ENCODE measurements at regions not wholly inside any gene's neighbourhood (a gene's known extent, or its start where the extent isn't known, plus 50 kb on each side); places are given as distances from the start of the nearest gene placed in this dataset.

GRCh38 chr6:19067165-19067564, 680.0 kb downstream of the RNF144B start:
- Histone ChIP-seq H3K36me3 (ENCODE audit: control insufficient read depth in 2 of 2, insufficient read depth in 2 of 2, low read length in 1 of 2) (no peaks in the 10 kb centered on the region), H3K27me3 (ENCODE audit: control insufficient read depth in 2 of 2, insufficient read depth in 1 of 2, low read length in 1 of 2) (no peaks in the 10 kb centered on the region), H3K4me3 (ENCODE audit: low read length in 2 of 2) (no peak overlapping the region), H3K4me1 (ENCODE audit: control insufficient read depth in 2 of 2, insufficient read depth in 2 of 2, low read length in 2 of 2) (no peaks in the 10 kb centered on the region), H3K27ac (ENCODE audit: low read depth in 1 of 2, low read length in 1 of 2) (no peak overlapping the region), H3K9me3 (ENCODE audit: control insufficient read depth in 2 of 2, insufficient read depth in 1 of 2, low read length in 1 of 2) (no peaks in the 10 kb centered on the region)
- no peak for DNase-seq (ENCODE audit: low read depth in 6 of 9, low spot score in 9 of 9)
- WGBS: 98% methylated on average over 3 of the region's 3 CpGs

GRCh38 chr6:19070520-19070919, 683.4 kb downstream of the RNF144B start:
- Histone ChIP-seq H3K4me3 (ENCODE audit: low read length in 2 of 2) (no peak overlapping the region), H3K27ac (ENCODE audit: low read depth in 1 of 2, low read length in 1 of 2) (no peak overlapping the region), H3K36me3 (ENCODE audit: control insufficient read depth in 2 of 2, insufficient read depth in 2 of 2, low read length in 1 of 2) (no peaks in the 10 kb centered on the region), H3K4me1 (ENCODE audit: control insufficient read depth in 2 of 2, insufficient read depth in 2 of 2, low read length in 2 of 2) (no peaks in the 10 kb centered on the region), H3K27me3 (ENCODE audit: control insufficient read depth in 2 of 2, insufficient read depth in 1 of 2, low read length in 1 of 2) (no peaks in the 10 kb centered on the region), H3K9me3 (ENCODE audit: control insufficient read depth in 2 of 2, insufficient read depth in 1 of 2, low read length in 1 of 2) (no peaks in the 10 kb centered on the region)
- DNase-seq (ENCODE audit: low read depth in 6 of 9, low spot score in 9 of 9): no peak

GRCh38 chr6:19083801-19084200, 696.7 kb downstream of the RNF144B start:
- Histone ChIP-seq H3K36me3 (ENCODE audit: control insufficient read depth in 2 of 2, insufficient read depth in 2 of 2, low read length in 1 of 2) (no peaks in the 10 kb centered on the region), H3K4me3 (ENCODE audit: low read length in 2 of 2) (no peak overlapping the region), H3K27me3 (ENCODE audit: control insufficient read depth in 2 of 2, insufficient read depth in 1 of 2, low read length in 1 of 2) (no peaks in the 10 kb centered on the region), H3K27ac (ENCODE audit: low read depth in 1 of 2, low read length in 1 of 2) (no peak overlapping the region), H3K4me1 (ENCODE audit: control insufficient read depth in 2 of 2, insufficient read depth in 2 of 2, low read length in 2 of 2) (no peaks in the 10 kb centered on the region), H3K9me3 (ENCODE audit: control insufficient read depth in 2 of 2, insufficient read depth in 1 of 2, low read length in 1 of 2) (peaks cover 0 to 2% of the 10 kb centered on the region in 2 donors)
- no peak for DNase-seq (ENCODE audit: low read depth in 6 of 9, low spot score in 9 of 9)
- 92% methylated on average over 1 of the region's 1 CpG for WGBS

DNA sequence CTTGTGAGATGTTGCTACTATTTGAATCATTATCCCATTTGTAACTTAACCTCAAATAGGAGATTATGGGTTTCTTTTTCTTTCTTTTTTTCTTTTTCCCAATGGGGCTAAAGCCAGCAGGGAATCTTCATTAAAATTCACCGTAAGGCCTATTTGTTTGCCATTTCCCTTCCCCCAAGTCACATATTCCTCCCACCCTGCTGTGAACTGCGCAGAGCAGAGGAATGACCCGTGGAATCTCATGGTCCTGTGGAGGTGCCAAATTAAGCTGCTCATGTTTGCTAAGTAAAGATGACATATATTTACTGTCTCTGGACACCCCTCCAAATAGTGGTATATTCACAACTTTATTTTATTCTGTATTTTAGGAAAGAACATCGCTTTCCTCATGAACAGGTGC, 699.3 kb downstream of the RNF144B start:
- Histone ChIP-seq H3K4me1 (ENCODE audit: control insufficient read depth in 2 of 2, insufficient read depth in 2 of 2, low read length in 2 of 2) (no peaks in the 10 kb centered on the region), H3K9me3 (ENCODE audit: control insufficient read depth in 2 of 2, insufficient read depth in 1 of 2, low read length in 1 of 2) (no peaks in the 10 kb centered on the region), H3K36me3 (ENCODE audit: control insufficient read depth in 2 of 2, insufficient read depth in 2 of 2, low read length in 1 of 2) (no peaks in the 10 kb centered on the region), H3K27me3 (ENCODE audit: control insufficient read depth in 2 of 2, insufficient read depth in 1 of 2, low read length in 1 of 2) (no peaks in the 10 kb centered on the region), H3K4me3 (ENCODE audit: low read length in 2 of 2) (no peak overlapping the region), H3K27ac (ENCODE audit: low read depth in 1 of 2, low read length in 1 of 2) (no peak overlapping the region)
- WGBS: 64% methylated on average over 4 of the region's 4 CpGs
- no peak for DNase-seq (ENCODE audit: low read depth in 6 of 9, low spot score in 9 of 9)

GRCh38 chr6:19087296-19087695, 700.1 kb downstream of the RNF144B start:
- Histone ChIP-seq H3K4me3 (ENCODE audit: low read length in 2 of 2) (no peak overlapping the region), H3K27me3 (ENCODE audit: control insufficient read depth in 2 of 2, insufficient read depth in 1 of 2, low read length in 1 of 2) (no peaks in the 10 kb centered on the region), H3K9me3 (ENCODE audit: control insufficient read depth in 2 of 2, insufficient read depth in 1 of 2, low read length in 1 of 2) (no peaks in the 10 kb centered on the region), H3K27ac (ENCODE audit: low read depth in 1 of 2, low read length in 1 of 2) (no peak overlapping the region), H3K36me3 (ENCODE audit: control insufficient read depth in 2 of 2, insufficient read depth in 2 of 2, low read length in 1 of 2) (no peaks in the 10 kb centered on the region), H3K4me1 (ENCODE audit: control insufficient read depth in 2 of 2, insufficient read depth in 2 of 2, low read length in 2 of 2) (no peaks in the 10 kb centered on the region)
- WGBS: 95% methylated on average over 1 of the region's 1 CpG
- DNase-seq (ENCODE audit: low read depth in 6 of 9, low spot score in 9 of 9): no peak

- Histone ChIP-seq H3K9me3 (ENCODE audit: control insufficient read depth in 2 of 2, insufficient read depth in 1 of 2, low read length in 1 of 2) (no peaks in the 10 kb centered on the region), H3K4me1 (ENCODE audit: control insufficient read depth in 2 of 2, insufficient read depth in 2 of 2, low read length in 2 of 2) (no peaks in the 10 kb centered on the region), H3K27me3 (ENCODE audit: control insufficient read depth in 2 of 2, insufficient read depth in 1 of 2, low read length in 1 of 2) (no peaks in the 10 kb centered on the region), H3K27ac (ENCODE audit: low read depth in 1 of 2, low read length in 1 of 2) (no peak overlapping the region), H3K4me3 (ENCODE audit: low read length in 2 of 2) (no peak overlapping the region), H3K36me3 (ENCODE audit: control insufficient read depth in 2 of 2, insufficient read depth in 2 of 2, low read length in 1 of 2) (no peaks in the 10 kb centered on the region)
- 100% methylated on average over 1 of the region's 1 CpG for WGBS
- no peak for DNase-seq (ENCODE audit: low read depth in 6 of 9, low spot score in 9 of 9)
Measured at GRCh38 chr6:19087897-19088296, 700.7 kb downstream of the RNF144B start.

DNA sequence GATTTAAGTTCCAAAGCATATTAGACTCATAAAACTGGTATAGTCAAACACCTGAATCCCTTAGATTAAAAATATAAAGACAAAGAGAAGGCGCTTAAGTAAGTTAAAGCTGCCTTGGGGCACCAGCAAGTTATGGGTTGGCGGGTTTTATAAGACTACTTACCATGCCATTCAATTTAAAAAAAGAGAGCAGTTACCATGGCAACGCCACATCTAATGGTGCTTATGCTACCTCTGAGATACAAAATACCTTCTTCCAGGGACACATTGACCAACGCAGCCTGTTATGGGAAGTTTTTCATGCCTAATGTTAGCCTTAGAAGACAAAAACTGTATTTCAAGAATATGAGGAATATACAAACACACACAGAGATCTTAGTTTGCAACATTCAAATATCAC, 713.6 kb downstream of the RNF144B start:
- Histone ChIP-seq H3K27ac (ENCODE audit: low read depth in 1 of 2, low read length in 1 of 2) (no peak overlapping the region), H3K36me3 (ENCODE audit: control insufficient read depth in 2 of 2, insufficient read depth in 2 of 2, low read length in 1 of 2) (no peaks in the 10 kb centered on the region), H3K9me3 (ENCODE audit: control insufficient read depth in 2 of 2, insufficient read depth in 1 of 2, low read length in 1 of 2) (peaks cover 2 to 4% of the 10 kb centered on the region in 2 donors), H3K4me3 (ENCODE audit: low read length in 2 of 2) (no peak overlapping the region), H3K27me3 (ENCODE audit: control insufficient read depth in 2 of 2, insufficient read depth in 1 of 2, low read length in 1 of 2) (no peaks in the 10 kb centered on the region), H3K4me1 (ENCODE audit: control insufficient read depth in 2 of 2, insufficient read depth in 2 of 2, low read length in 2 of 2) (no peaks in the 10 kb centered on the region)
- 92% methylated on average over 4 of the region's 4 CpGs for WGBS
- no peak for DNase-seq (ENCODE audit: low read depth in 6 of 9, low spot score in 9 of 9)

GRCh38 chr6:19102936-19103335, 715.8 kb downstream of the RNF144B start:
- H3K4me1 ChIP-seq (ENCODE audit: control insufficient read depth in 2 of 2, insufficient read depth in 2 of 2, low read length in 2 of 2): no peaks in the 10 kb centered on the region
- H3K27ac ChIP-seq (ENCODE audit: low read depth in 1 of 2, low read length in 1 of 2): no peak overlapping the region
- no peaks in the 10 kb centered on the region for H3K36me3 ChIP-seq (ENCODE audit: control insufficient read depth in 2 of 2, insufficient read depth in 2 of 2, low read length in 1 of 2)
- WGBS: 87% methylated on average over 3 of the region's 3 CpGs
- no peak overlapping the region for H3K4me3 ChIP-seq (ENCODE audit: low read length in 2 of 2)
- DNase-seq (ENCODE audit: low read depth in 6 of 9, low spot score in 9 of 9): no peak
- H3K9me3 ChIP-seq (ENCODE audit: control insufficient read depth in 2 of 2, insufficient read depth in 1 of 2, low read length in 1 of 2): peaks cover 2 to 4% of the 10 kb centered on the region in 2 donors
- H3K27me3 ChIP-seq (ENCODE audit: control insufficient read depth in 2 of 2, insufficient read depth in 1 of 2, low read length in 1 of 2): no peaks in the 10 kb centered on the region

GRCh38 chr6:19107468-19107867, 720.3 kb downstream of the RNF144B start:
- no peaks in the 10 kb centered on the region for H3K4me1 ChIP-seq (ENCODE audit: control insufficient read depth in 2 of 2, insufficient read depth in 2 of 2, low read length in 2 of 2)
- H3K27me3 ChIP-seq (ENCODE audit: control insufficient read depth in 2 of 2, insufficient read depth in 1 of 2, low read length in 1 of 2): no peaks in the 10 kb centered on the region
- H3K36me3 ChIP-seq (ENCODE audit: control insufficient read depth in 2 of 2, insufficient read depth in 2 of 2, low read length in 1 of 2): no peaks in the 10 kb centered on the region
- 83% methylated on average over 1 of the region's 1 CpG for WGBS
- H3K9me3 ChIP-seq (ENCODE audit: control insufficient read depth in 2 of 2, insufficient read depth in 1 of 2, low read length in 1 of 2): peaks cover 2 to 4% of the 10 kb centered on the region in 2 donors
- DNase-seq (ENCODE audit: low read depth in 6 of 9, low spot score in 9 of 9): no peak
- H3K4me3 ChIP-seq (ENCODE audit: low read length in 2 of 2): no peak overlapping the region
- no peak overlapping the region for H3K27ac ChIP-seq (ENCODE audit: low read depth in 1 of 2, low read length in 1 of 2)

GRCh38 chr6:19121521-19121920, 715.6 kb upstream of the ID4 start:
- Histone ChIP-seq H3K4me1 (ENCODE audit: control insufficient read depth in 2 of 2, insufficient read depth in 2 of 2, low read length in 2 of 2) (no peaks in the 10 kb centered on the region), H3K4me3 (ENCODE audit: low read length in 2 of 2) (no peak overlapping the region), H3K27me3 (ENCODE audit: control insufficient read depth in 2 of 2, insufficient read depth in 1 of 2, low read length in 1 of 2) (no peaks in the 10 kb centered on the region), H3K9me3 (ENCODE audit: control insufficient read depth in 2 of 2, insufficient read depth in 1 of 2, low read length in 1 of 2) (no peaks in the 10 kb centered on the region), H3K36me3 (ENCODE audit: control insufficient read depth in 2 of 2, insufficient read depth in 2 of 2, low read length in 1 of 2) (no peaks in the 10 kb centered on the region), H3K27ac (ENCODE audit: low read depth in 1 of 2, low read length in 1 of 2) (no peak overlapping the region)
- no peak for DNase-seq (ENCODE audit: low read depth in 6 of 9, low spot score in 9 of 9)

All from thymus (tissue), 11 donors.